Right lobe of liver (tissue), 4 donors: ENCODE measurements at regions not wholly inside any gene's neighbourhood (a gene's known extent, or its start where the extent isn't known, plus 50 kb on each side); places are given as distances from the start of the nearest gene placed in this dataset.

ENCODE experiments used
- POLR2A ChIP-seq: fragments of 450-650 bp; IDR thresholded peaks from one replicate; pipeline ENCODE4 v1.6.1; 2017; ENCODE audit warnings: antibody characterized with exemption, mild to moderate bottlenecking
- TF ChIP-seq, protein P1 (sequence below), 4 donors: fragments of 200-600 bp in 3 of 4; fragments of 450-650 bp in 1 of 4; IDR thresholded peaks; one replicate each; pipeline versions ENCODE4 v1.5.1 to v1.8.0; 2016 to 2022; ENCODE audit warnings: antibody characterized with exemption in 4 of 4, mild to moderate bottlenecking in 2 of 4
- donor health status: DM: no; HTN: no; CAD: no.
- donor health status: DM: no; HTN: no; CAD: no.
- donor health status: DM: no; HTN: yes; CAD: no.

DNA sequence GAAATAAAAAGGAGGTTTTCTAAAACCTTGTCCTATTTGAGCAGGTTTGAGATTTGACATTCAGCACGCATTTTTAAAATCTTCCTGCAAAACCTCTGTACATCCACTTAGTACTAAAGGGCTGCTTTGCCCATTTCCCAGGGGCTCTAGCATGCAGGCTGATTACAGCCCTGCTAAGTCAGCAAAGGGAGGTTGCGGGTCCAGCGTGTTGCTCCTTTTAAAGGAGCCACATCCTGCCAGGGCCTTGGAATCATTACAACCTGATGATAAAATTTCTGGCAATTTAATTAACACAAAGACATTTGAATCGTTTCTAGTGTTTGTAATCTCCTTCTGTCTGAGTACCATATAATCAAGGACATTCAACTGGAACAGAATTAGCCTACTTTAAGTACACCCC is 455.1 kb upstream of the CITED2 start:
- TF ChIP-seq, protein P1, sequence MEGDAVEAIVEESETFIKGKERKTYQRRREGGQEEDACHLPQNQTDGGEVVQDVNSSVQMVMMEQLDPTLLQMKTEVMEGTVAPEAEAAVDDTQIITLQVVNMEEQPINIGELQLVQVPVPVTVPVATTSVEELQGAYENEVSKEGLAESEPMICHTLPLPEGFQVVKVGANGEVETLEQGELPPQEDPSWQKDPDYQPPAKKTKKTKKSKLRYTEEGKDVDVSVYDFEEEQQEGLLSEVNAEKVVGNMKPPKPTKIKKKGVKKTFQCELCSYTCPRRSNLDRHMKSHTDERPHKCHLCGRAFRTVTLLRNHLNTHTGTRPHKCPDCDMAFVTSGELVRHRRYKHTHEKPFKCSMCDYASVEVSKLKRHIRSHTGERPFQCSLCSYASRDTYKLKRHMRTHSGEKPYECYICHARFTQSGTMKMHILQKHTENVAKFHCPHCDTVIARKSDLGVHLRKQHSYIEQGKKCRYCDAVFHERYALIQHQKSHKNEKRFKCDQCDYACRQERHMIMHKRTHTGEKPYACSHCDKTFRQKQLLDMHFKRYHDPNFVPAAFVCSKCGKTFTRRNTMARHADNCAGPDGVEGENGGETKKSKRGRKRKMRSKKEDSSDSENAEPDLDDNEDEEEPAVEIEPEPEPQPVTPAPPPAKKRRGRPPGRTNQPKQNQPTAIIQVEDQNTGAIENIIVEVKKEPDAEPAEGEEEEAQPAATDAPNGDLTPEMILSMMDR (IDR thresholded peaks at IDR 0.05), result no peak
- TF ChIP-seq POLR2A, result no peak
